Endothelial cell (in vitro differentiated cells): ENCODE measurements at regions not wholly inside any gene's neighbourhood (a gene's known extent, or its start where the extent isn't known, plus 50 kb on each side); places are given as distances from the start of the nearest gene placed in this dataset.
"Not testable (repeated sequence)": the region's sequence is repeated elsewhere in the genome, so short reads cannot be mapped to it uniquely, and the experiment has no call there.

ENCODE experiments used
- DNase-seq: peaks from one replicate; pipeline ENCODE4 v3.0.0; 2021; ENCODE audit warnings: low spot score
- H3K27ac Mint-ChIP-seq: one replicate; pipeline ENCODE4 v1.8.0; 2021; ENCODE audit warnings: mixed read lengths, inconsistent platforms; ENCODE audit not compliant: unreplicated experiment
- H3K27me3 Mint-ChIP-seq: one replicate; pipeline ENCODE4 v1.8.0; 2021; ENCODE audit warnings: mild to moderate bottlenecking, moderate library complexity, mixed read lengths, inconsistent platforms; ENCODE audit not compliant: unreplicated experiment
- H3K36me3 Mint-ChIP-seq: one replicate; pipeline ENCODE4 v1.8.0; 2021; ENCODE audit warnings: mild to moderate bottlenecking, low read depth, mixed read lengths, inconsistent platforms; ENCODE audit not compliant: unreplicated experiment
- H3K4me1 Mint-ChIP-seq: one replicate; pipeline ENCODE4 v1.8.0; 2021; ENCODE audit warnings: mild to moderate bottlenecking, mixed read lengths, inconsistent platforms; ENCODE audit not compliant: unreplicated experiment
- H3K4me3 Mint-ChIP-seq: one replicate; pipeline ENCODE4 v1.8.0; 2021; ENCODE audit warnings: mild to moderate bottlenecking, mixed read lengths, inconsistent platforms; ENCODE audit not compliant: unreplicated experiment
- H3K9me3 Mint-ChIP-seq: one replicate; pipeline ENCODE4 v1.8.0; 2021; ENCODE audit warnings: mixed read lengths, inconsistent platforms; ENCODE audit not compliant: unreplicated experiment
- TF ChIP-seq, protein P1 (sequence below): fragments of 200-600 bp; sonication (generic); IDR thresholded peaks from one replicate; pipeline ENCODE4 v1.5.0; 2021; ENCODE audit warnings: antibody characterized with exemption; ENCODE audit not compliant: unreplicated experiment

DNA sequence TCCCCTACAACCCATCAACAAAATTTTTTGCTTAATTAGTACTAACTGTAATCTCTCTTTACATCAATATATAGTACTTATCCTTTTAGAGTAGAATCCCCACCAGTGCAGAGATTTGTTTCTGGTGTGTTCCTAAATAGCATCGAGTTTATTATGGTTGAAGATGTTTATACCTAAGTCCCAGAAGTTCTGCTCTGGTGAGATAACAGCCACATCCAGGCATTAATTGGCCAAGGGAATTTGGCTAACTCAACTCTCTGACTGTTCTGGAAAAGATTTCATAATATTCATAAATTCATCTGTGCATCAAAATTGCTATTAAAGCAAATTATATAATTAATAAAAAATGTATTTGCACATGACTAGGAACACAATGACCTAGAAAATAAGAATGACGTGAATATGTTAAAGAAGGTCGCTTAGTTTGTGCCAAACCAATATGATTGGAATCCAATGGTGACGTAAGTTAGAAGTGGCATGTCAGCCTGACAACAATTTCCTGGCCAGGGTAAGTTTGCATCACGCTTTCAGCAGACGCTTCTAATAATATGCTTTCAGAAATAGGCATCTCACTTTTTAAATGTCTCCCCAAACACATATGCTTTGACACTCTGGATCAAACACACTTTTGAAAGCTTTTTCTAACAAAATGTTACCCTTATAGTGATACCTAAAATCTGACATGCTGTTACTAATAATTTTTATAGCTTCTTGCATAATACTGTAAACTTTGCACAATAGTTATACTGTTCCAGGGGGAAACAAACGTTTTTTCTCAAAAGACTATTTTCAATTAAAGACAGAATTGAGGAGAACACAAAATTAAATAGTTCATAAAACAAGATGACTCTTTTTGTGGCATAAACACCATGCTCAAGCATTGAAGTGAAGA is 236.7 kb downstream of the TENT5A start:
- TF ChIP-seq, protein P1, sequence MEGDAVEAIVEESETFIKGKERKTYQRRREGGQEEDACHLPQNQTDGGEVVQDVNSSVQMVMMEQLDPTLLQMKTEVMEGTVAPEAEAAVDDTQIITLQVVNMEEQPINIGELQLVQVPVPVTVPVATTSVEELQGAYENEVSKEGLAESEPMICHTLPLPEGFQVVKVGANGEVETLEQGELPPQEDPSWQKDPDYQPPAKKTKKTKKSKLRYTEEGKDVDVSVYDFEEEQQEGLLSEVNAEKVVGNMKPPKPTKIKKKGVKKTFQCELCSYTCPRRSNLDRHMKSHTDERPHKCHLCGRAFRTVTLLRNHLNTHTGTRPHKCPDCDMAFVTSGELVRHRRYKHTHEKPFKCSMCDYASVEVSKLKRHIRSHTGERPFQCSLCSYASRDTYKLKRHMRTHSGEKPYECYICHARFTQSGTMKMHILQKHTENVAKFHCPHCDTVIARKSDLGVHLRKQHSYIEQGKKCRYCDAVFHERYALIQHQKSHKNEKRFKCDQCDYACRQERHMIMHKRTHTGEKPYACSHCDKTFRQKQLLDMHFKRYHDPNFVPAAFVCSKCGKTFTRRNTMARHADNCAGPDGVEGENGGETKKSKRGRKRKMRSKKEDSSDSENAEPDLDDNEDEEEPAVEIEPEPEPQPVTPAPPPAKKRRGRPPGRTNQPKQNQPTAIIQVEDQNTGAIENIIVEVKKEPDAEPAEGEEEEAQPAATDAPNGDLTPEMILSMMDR = no peak
- Mint-ChIP-seq H3K27me3 (no peaks in the 10 kb centered on the region), H3K36me3 (no peaks in the 10 kb centered on the region), H3K27ac (no peak overlapping the region), H3K4me1 (no peaks in the 10 kb centered on the region), H3K9me3 (no peaks in the 10 kb centered on the region), H3K4me3 (no peak overlapping the region)
- DNase-seq = no peak

DNA sequence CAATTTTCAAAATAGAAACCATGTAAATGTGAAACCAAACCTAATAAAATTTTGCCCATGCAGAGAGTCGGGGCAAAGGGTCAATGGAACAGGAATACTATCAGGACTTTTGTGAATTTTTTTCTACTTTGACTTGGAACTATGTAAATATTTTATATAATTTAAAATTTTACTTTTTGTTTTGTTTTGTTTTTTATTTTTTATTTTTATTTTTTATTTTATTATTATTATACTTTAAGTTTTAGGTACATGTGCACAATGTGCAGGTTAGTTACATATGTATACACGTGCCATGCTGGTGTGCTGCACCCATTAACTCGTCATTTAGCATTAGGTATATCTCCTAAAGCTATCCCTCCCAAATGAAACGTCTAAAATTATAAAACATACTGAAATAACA is 238.3 kb downstream of the TENT5A start:
- not testable (repeated sequence) for H3K4me1 Mint-ChIP-seq, H3K27me3 Mint-ChIP-seq, DNase-seq

DNA sequence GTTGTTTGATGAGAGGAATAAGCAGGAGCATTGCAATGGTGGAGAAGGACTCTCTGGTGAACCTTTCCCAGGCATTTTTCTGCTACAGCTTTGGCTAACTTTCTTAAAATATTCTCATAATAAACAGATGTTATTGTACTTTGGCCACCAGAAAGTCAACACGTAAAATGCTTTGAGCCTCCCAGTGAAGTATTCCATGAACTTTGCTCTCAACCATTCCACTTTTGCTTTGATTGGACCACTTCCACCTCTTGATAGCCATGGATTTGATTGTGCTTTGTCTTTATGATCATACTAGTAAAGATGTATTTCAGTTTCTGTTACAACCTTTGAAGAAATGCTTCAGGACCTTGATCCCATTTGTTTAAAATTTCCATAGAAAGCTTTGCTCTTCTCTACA is 241.1 kb downstream of the TENT5A start:
- H3K27ac Mint-ChIP-seq = no peak overlapping the region
- TF ChIP-seq, protein P1 = no peak
- no peak for DNase-seq
- no peak overlapping the region for H3K4me3 Mint-ChIP-seq
- no peaks in the 10 kb centered on the region for H3K27me3 Mint-ChIP-seq
- no peaks in the 10 kb centered on the region for H3K36me3 Mint-ChIP-seq
- no peaks in the 10 kb centered on the region for H3K9me3 Mint-ChIP-seq
- H3K4me1 Mint-ChIP-seq = no peaks in the 10 kb centered on the region

More for the DNA sequence above, 238.3 kb downstream of the TENT5A start:
- not testable (repeated sequence) for H3K9me3 Mint-ChIP-seq, H3K36me3 Mint-ChIP-seq, H3K27ac Mint-ChIP-seq, H3K4me3 Mint-ChIP-seq

DNA sequence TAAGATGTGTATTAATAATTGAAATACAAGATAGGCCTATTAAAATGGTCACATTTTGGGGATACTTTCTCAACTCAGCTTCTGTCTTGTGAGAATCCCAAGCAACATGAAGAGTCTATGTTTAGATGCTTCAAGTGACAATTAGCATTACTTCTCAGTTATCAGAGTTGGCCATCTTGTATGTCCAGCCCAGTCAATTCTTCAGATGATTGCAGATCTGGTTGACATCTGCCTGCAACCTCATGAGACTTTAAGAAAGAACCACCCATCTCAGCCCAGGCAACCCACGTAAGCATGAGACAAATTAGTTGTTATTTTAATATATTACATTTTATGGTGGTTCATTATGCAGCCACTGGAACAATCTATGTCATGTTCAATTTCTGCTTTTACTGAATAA is 256.5 kb downstream of the TENT5A start:
- TF ChIP-seq, protein P1 = no peak
- DNase-seq = no peak
- Mint-ChIP-seq H3K4me1 (no peaks in the 10 kb centered on the region), H3K27me3 (no peaks in the 10 kb centered on the region), H3K36me3 (no peaks in the 10 kb centered on the region), H3K9me3 (no peaks in the 10 kb centered on the region), H3K4me3 (no peak overlapping the region), H3K27ac (no peak overlapping the region)

DNA sequence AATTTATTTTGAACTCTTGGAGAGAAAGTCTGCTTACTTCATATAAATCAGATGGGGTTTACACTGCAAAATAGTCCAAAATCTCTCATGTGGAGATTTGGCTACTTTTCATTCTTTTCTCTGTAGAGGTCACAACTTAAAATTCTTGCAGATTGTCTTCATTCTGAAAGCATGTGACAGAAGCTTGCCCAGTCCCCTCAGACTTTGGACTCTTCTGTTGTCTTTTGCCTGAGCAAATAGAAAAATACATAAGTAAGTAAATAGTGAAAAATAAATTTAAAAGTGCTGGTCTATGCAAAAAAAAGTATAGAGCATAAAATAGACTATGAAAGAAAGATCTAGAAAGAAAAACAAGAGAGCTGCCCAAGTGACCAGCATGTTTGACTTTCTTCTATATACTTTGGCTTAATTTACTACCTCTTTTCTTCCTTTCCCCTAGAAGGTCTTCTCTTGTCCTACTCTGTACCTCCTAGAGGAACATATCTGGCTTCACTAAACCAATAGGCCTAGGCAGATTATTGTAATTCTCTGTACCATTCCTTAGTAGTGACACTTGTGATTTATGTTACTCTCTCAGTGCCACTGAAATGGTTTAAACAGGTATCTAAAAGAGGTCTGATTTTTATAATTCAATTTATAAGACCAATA is 260.9 kb downstream of the TENT5A start:
- no peaks in the 10 kb centered on the region for H3K36me3 Mint-ChIP-seq
- H3K9me3 Mint-ChIP-seq = no peaks in the 10 kb centered on the region
- no peak overlapping the region for H3K27ac Mint-ChIP-seq
- H3K4me1 Mint-ChIP-seq = no peaks in the 10 kb centered on the region
- no peak for DNase-seq
- TF ChIP-seq, protein P1 = no peak
- H3K27me3 Mint-ChIP-seq = no peaks in the 10 kb centered on the region
- H3K4me3 Mint-ChIP-seq = no peak overlapping the region
